HT-29 (cell line): ENCODE measurements at regions not wholly inside any gene's neighbourhood (a gene's known extent, or its start where the extent isn't known, plus 50 kb on each side); places are given as distances from the start of the nearest gene placed in this dataset. TPM values are rescaled to one million over a fixed set of nuclear protein-coding genes. Genes with fewer than 3 reads are reported as not detected.

Source experiments
- DNase-seq: peaks from one replicate; pipeline ENCODE4 v3.0.0-alpha.2; 2015; ENCODE audit warnings: low spot score
- small RNA-seq: library from RNA; depleted of rRNA; stranded (forward); fragments of <200 nt; gene quantifications from one replicate; pipeline ENCODE3, GENCODE V24; 2014

DNA sequence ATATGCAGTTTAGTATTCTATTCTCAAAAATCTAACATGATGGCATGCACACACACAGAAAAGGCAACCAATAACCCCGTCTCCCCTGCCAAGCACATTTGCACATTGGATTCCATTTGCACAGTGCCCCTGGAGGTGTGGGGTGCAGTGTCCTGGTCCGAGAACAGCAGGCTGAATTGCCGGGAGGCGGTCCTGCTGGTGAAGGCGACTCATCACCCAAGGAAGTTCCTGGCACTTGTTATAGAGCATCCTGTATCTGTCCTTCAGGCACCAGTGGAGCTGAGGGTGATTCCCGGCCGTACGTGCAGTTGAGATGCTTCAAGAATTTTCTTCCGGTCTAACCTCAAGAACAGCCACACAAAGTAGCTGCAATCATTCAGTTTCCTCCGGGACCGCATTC, 73.0 kb upstream of the RAB12 start:
- peak; percentile 3 for DNase-seq

DNA sequence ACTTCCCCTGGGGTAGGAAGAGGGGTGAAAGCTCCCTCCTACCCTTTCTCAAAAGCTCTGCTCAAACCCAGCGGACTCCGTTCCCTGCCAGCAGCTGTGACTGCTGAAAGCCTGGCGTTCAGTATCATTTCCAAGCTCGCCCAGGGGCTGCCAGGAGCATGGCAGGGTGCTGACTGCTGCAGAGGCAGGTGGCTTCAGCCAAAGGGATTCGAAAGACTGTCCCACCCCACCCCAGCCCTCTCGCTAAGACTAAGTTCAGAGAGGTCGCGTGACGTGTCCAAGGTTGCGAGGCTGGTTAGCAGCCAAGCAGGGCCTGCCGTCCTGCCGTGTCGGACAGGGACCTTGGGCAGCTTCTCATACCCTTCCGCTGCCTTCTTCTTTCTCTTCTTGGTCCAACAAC, 72.3 kb upstream of the RAB12 start:
- DNase-seq, result no peak

DNA sequence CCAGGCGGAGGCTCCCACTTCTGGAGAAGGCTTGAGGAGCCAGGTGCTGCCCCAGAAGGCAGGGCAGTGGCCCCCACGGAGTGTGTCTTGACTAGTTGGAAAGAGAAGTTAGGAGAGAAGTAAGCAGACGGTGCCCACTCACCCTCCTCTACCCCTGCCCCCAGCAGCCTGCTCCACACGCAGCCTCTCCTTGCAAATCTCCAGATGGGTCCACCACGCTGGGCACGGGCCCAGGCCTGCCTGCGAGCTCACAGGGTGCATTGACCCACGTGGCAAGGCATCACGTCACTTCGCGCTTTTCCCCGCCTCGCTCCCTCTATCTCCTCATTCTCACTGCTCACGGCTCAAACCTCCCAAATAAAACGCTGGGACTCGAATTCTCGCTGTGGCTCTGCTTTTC, 71.8 kb upstream of the RAB12 start:
- DNase-seq, result no peak

DNA sequence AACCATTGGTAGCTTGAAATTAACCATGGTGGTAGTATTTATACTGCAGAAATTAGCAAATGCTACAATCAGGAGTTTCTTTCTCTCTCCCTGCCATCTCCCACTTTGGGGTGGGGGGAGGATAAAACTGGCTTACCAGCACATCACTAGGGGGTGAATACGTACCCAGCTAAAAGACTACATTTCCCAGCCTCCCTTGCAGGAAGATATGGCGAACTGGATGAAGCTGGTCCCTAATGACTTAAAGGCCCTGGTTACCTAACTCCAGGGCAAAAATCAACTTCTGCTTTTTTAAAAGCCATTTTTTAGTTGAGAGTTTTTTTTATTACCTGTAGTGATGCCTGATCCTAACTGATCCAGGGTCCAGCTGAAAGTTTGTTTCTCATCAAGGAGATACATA, 70.3 kb upstream of the RAB12 start:
- DNase-seq, result no peak

DNA sequence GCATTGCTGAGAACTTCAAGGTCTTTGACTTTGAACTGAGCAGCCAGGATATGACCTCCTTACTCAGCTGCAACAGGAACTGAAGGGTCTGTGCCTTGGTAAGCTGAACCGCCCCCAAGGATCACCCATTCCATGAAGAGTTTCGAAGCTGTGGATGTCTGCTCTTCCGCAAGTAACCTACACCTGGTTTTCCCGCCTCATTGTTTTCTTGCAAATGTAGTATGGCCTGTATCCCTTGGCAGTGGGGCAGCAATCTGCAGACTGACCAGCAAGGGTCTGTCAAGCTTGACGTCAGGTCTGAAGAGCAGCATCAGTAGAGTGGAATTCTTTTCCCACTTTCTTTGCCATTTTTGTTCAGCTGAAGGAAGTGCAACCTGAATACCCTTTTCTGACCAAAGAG, 62.6 kb upstream of the RAB12 start:
- no peak for DNase-seq

DNA sequence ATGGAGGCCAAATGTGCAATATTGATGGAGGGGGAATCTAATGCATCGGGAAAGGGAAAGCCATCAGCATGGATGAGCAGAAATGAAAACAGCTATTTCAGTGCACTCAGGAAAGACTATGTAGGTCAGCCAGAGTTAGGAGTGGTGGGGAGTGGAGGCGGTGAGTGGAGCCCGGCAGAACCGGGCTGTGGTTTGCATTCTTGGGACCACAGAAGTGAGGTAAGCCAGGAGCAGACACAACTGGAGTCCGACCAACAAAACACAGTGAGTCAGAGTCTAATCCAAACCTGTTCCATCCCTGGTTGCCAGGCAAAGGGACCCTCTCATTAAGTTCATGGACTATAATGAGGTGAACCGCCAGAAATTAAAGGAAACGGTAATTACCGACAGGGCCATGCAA, 61.1 kb upstream of the RAB12 start:
- no peak for DNase-seq

DNA sequence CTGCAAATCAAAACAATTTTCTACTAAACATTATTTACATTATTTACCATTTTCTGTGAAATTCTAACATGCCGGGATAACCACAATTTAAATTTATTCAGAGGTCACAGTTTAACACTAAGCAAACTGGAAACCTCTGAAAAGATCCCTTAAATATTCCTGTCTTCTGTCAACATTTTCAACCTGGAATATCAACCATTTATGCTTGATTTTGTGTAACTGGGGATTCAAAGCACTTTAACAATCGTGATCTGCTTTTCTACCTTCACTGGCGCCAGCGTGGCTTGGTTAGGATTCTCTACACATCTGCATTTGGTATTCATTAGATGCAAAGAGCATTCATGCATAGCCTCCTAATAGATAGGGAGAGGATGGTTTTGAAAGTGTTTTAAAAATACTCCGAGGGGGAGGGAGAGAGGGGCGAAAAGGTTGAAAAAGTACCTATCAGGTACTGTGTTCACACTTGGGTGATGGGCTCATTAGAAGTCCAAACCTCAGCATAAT, 59.9 kb upstream of the RAB12 start:
- no peak for DNase-seq

DNA sequence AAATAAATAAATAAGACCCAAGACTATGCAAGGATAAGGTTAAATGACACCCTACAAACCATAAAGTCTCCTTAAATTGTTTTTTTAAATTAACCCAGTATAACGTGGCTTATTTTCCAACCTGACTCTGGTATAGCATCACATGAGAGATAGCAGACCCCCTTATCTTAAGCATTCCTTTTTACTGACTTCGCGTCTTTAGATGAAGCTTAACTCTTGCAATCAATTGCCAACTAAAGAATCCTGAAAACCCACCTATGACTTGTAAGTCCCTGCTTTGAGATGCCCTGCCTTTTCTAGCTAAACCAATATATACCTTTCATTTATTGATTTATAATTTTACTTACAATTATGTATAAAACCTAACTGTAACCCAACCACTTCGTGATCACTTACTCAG, 57.1 kb upstream of the RAB12 start:
- no peak for DNase-seq

DNA sequence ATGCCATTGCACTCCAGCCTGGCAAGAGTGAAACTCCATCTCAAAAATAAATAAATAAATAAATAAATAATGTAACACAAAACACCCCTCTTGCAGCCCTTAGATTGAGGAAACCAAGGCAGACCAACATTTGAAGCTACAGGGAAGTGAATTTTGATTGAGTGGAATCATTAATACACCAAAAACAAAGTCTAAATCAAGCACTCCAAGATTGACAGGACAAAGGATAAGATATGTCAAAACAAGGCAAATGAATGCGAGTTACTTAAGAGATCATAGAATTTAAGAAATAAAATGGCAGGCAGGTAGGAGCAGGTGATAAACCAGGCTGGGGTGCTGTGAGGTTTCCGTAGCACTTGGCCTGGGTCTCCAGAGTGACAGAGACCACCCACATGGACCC, 54.9 kb upstream of the RAB12 start:
- DNase-seq, result no peak

DNA sequence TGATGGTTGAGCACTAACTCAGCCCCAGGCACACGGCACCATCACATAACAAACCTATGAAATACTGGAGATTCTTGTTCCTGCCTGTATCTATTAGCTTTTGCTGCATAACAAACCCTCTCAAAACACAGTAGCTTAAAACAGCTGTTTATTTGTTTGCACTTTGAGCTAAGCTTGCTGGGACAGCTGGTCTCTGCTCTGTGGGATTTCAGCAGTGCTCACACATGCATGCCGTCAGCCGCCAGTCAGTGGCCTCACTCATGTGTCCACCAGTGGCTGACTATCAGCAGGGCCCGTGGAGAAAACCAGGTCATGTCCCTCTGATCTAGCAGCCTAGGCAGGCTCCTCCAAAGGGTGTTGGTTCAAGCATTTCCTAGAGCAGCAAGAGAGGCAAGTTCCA, 52.8 kb upstream of the RAB12 start:
- DNase-seq, result no peak

Small RNA genes lying in the stretch of these regions (small RNA-seq; reads per million reads assigned to genes)
- gene RN7SL50P, result not detected
